GM18511 (cell line): ENCODE measurements at regions not wholly inside any gene's neighbourhood (a gene's known extent, or its start where the extent isn't known, plus 50 kb on each side); places are given as distances from the start of the nearest gene placed in this dataset.
"Not testable (repeated sequence)": the region's sequence is repeated elsewhere in the genome, so short reads cannot be mapped to it uniquely, and the experiment has no call there.

ENCODE experiments used
- ATAC-seq: cut with Tn5 transposase; IDR thresholded peaks from one replicate; pipeline ENCODE4 v1.9.1; 2021; ENCODE audit warnings: mild to moderate bottlenecking, moderate library complexity; ENCODE audit not compliant: unreplicated experiment

DNA sequence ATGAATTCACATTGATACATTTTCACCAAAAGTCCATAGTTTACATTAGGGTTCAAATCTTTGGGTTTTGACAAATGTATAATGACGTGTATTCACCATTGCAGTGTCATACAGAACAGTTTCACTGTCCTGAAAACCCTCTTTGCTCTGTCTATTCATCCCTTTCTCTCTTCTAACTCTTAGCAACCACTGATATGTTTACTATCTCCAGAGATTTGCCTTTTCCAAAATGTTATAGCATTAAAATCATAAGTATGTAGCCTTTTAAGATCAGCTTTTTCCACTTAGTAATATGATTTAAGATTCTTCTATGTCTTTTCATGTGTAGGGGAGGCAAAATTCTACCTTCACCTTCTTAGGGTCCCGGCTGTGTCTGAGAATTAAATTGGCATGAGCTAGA is 203.8 kb downstream of the TPRG1 start:
- no peak for ATAC-seq

DNA sequence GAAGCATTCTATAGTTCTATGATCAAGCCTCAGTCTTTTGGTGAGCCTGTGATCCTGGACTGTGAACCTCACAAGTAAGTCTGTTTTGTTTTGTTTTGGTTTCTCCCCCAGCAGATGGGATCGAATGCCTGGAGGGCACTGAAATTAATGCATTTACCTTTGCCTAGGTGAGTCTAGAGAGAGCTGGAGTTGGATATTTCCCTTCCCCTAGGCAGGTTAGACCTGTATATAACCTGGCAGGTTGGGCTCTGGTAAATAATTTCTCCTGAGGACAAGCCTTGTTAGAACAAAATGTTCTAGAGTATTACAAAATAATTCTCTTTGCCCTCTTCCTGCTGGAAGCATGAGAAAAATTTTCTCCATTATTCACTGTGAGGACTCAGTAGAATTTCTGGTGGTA is 211.9 kb downstream of the TPRG1 start:
- no peak for ATAC-seq

DNA sequence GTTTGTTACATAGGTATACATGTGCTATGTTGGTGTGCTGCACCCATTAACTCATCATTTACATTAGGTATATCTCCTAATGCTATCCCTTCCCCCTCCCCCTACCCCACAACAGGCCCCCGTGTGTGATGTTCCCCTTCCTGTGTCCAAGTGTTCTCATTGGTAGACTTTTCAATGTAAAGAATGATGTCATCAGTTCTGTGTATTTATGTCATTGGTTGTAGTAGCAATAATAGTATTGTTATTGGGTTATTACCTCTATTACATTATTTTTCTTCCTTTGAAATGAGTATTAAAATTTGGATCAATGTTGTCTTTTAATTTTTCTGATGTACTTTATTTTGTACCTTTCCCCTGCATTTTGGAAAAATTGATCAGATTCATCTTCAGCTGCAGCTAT is 214.1 kb downstream of the TPRG1 start:
- ATAC-seq: not testable (repeated sequence)

DNA sequence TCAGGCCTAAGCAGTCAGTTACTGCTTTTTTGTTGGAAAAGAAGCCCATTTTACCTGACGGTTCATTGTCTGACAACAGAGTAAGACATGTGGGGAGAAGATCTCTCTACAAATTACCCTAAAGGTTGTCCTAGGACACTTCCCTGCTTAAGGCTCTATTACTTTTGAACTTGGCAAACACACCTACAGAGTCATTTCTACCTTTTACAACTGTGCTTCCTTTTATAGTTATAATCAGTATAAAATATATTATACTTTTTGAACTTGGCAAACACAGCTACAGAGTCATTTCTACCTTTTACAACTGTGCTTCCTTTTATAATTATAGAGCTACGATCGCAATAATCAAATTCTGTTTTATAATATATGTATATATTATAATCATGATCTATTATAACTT is 215.0 kb downstream of the TPRG1 start:
- ATAC-seq: no peak

DNA sequence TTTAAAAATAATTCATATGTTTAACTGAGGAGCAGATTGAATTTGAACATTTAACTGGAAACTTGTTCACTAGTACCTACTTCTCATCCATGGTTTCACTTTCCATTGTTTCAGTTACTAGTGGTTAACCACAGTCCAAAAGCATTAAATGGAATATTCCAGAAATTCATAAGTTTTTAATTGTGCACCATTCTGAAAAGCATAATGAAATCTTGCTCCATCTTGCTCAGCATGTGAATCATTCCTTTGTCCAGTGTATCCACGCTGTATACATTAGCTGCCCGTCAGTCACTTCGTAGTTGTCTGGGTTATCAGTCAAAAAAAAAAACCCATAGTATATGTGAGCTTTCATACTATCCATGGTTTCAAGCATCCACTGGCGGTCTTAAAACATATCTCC is 217.6 kb downstream of the TPRG1 start:
- no peak for ATAC-seq

DNA sequence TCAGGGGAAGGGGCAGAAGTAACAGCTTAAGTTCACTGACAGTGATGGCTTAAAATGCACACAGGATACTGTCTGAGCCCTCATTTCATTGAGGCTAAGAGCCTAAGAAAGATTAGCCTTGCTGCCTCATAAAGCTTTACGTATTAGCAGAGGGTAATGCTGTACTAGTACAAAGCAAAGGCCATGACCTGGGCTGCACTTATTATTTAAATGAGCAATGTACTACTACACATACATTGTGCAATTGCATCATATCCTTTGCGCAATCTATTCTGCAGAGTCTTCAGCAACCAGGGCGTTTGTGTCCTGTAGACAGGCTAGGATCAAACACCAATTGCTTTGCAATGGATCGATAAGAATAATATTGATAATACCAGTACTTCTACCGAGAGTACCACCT is 221.8 kb downstream of the TPRG1 start:
- no peak for ATAC-seq

DNA sequence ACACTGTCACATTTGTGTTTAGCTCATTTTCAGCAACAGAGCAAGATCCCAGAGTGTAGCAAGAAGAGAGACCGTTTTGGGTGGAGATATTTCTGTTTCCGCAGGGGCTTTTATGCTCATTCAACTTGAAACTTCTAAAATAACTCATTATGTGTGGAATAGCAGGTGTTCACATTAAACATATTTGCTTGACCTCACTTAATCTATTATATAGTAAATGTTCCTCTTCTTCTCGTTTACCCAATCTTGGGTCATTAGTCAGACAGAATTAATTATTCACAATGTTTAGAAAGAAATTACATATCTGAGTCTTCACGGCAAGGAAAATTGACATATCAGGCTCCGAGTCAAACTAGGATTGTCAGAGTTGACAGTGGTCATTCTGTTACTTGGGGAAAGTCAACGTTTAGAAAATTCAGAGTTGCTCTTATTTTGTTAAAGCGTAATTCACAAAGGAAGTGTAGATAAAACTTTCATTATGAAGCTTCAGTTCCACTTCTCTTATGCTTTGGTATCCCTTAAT is 222.9 kb downstream of the TPRG1 start:
- ATAC-seq: peak; percentile 85

DNA sequence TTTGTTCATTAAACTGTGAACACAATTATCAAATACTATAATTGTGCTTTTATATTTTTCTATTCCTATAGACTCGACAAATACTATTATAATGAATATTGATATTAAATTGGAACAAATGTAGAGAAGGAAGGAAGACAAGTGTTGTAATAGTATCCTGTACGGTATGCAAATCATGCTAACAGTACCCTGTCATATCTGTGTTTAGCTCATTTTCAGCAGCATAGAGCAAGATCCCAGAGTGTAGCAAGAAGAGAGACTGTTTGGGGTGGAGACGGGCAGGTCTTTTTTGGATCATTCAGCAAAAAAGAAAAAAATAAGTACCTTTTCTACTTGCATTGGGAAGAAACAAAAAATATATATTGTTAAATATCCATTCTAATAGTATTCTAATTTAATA is 224.1 kb downstream of the TPRG1 start:
- ATAC-seq: no peak

DNA sequence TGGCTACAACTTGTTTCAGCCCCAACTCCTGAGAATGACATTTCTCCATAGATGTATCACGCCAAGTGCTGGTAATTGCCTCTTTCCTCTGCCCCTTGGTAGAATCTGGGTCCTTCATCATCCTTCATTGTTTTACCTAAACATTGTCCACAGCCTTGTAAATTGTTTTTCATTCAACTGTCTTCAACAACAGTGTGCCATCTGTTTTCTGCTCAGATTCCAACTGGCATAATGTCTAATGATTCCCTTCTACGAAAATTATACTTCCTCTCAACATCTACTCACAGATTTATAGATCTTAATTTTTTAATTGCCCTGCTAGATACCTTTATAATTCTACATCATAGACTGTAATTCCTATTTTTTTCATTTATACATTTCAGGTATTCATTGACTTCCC is 226.9 kb downstream of the TPRG1 start:
- no peak for ATAC-seq

DNA sequence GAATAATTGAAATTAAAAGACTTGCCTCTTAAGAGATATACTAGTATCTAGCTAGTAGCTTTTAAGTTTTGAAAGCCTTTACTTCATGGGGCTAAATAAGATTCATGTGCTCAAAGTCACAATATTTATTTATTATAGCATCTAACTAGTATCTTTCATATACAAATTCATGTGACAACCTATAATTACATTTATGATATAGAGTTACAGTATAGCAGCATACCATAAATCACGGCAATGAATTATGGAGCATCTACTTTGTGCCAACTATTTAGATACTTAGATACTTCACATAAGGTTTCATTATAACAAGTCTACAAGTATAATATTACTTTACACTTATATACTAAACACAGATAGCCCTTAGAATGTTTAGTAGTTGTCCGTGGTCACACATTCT is 229.4 kb downstream of the TPRG1 start:
- ATAC-seq: no peak

DNA sequence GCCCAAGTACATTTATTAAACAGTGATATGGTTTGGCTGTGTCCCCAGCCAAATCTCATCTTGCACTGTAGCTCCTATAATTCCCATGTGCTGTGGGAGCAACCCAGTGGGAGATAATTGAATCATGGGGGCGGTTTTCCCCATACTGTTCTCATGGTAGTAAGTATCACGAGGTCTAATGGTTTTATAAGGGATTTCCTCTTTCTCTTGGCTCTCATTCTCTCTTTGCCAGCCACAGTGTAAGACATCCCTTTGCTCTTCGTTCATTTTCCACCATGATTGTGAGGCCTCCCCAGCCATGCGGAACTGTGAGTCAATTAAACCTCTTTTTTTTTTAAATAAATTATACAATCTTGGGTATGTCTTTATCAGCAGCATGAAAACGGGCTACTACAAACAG is 228.0 kb upstream of the TP63 start:
- no peak for ATAC-seq

DNA sequence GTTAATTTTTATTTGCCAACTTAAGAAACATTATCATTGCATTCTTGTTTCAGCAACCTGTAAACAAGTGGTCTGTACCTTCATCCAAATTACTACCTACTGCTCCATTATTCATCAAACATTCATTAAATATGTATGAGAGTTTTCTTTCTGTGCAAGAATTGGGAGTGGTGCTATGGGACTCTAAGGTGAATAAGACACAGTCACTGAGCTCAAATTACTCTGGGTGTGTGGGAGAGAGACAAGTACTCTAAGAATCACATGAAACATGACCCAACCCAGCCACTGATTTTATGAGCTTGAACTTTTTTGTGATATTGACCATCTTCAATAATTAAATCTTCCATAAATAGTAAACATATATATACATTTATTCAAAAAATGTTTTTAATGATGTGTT is 227.2 kb upstream of the TP63 start:
- no peak for ATAC-seq

DNA sequence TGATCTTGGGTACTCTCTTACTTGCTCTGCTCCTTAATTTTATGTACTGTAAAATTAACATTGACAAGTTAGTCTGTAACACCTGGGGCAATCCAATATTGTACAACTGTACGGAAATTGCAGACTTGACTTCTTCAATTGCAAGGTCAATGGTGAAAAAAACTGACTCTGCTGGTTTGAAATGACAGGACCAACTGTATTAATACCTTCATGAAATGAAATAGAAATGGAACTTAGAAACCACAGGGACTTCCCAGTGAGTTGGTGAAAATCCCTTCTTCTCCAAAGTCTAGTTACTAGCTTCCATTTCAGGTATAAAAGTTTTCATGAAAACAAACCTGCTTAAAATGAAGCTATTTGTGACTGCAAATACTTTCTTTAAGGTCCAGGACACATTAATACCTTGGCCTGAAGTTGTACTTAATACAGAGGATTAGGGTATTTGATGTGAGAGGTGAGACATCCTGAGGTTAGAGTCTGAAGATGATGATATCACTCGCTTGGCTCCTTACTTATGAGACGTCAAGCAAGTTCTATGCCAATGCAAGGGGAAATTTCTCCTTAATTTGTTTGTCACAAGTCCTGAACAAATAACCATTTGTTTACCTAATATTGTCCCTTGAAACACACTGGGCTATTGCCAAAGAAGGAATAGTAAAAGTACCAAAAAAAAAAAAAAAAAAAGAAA is 226.2 kb upstream of the TP63 start:
- ATAC-seq: peak; percentile 72

DNA sequence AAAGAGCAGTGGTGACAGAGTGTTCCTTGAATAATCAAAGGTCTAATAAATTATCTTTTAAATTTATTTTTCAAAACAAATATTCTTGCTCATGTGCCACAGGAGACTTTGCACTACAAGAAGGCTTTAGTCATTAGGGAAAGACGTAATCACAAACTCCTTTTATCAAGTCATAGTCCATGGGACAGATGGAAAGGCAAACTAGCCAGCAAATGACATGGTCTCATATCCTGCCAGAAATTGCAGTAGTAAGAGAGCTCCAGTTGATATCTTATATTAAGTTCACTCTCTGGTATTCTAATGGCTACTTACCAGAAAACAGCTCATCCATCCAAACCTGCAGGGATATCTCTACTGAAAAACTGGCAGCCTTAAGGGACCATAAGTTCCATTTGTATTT is 225.0 kb upstream of the TP63 start:
- ATAC-seq: no peak

DNA sequence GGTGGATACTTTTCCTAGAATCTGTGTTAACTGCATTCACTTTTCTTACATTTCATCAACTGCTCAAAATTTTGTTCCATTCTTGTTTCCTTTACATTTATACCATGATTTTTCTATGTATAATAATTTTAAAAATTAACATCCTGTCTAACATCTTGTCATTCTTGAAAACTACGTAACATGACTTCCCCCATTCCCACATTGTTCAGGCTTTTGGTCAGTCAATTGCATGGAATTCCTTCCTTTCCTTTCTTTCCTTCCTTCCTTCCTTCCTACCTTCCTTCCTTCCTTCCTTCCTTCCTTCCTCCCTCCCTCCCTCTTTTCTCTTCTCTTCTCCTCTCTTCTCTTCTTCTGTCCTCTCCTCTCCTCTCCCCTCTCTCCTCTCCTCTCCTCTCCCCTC is 220.7 kb upstream of the TP63 start:
- no peak for ATAC-seq

DNA sequence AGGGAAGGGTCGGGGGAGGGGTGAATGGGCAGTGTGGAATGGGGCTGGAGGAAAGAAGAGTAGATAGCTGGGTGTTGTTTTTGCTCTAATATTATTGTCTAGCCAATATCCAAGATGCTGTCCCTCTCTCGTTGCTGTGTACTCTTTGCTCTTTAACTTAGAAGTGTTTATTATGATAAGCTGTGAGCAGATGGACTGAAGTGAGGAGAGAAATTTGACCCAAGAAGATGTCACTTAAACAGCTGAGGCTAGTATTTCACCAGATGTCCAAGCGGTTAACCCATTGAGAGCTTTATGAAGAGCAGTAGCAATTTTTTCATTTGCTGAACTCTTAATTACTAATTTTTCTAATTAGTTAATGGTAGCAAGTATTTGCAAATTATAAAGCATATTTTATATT is 212.2 kb upstream of the TP63 start:
- no peak for ATAC-seq

DNA sequence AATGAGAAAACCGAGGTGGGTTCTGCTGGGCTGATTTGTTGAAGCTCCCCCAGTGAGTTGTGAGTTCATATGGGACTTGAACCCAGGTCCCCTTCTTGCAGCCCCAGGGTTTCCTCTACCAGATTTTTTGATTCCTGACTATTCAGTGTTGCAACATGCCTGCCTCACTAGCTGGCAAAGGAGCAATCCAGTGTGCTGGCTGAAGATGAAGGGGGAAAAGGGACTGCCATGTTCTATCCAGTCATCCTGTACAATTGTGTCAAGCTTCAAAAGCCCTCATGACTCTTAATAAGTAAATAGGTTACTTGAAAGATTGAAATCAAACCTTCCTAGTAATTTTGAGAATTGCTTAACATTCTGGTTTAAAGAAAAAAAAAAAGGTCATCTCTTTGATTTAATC is 211.5 kb upstream of the TP63 start:
- ATAC-seq: no peak

DNA sequence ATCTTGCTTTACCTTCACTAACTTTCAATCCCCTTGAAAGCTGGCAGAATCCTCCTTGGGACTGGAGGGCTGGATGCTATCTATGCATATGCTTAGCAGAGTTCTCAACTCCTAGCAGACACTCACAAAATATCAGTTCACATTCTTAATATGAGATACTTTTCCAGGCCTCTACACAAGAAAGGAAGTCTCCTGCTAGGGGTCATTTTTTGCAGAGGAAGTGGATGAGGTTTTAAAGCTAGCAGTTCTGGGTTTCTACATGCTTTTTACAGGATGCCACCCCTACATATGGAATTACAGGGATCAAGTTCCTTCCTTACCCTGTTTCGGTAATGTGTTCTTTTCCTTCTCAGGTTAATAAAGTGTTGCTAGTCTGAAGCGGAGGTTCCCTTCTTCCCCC is 206.3 kb upstream of the TP63 start:
- ATAC-seq: no peak

DNA sequence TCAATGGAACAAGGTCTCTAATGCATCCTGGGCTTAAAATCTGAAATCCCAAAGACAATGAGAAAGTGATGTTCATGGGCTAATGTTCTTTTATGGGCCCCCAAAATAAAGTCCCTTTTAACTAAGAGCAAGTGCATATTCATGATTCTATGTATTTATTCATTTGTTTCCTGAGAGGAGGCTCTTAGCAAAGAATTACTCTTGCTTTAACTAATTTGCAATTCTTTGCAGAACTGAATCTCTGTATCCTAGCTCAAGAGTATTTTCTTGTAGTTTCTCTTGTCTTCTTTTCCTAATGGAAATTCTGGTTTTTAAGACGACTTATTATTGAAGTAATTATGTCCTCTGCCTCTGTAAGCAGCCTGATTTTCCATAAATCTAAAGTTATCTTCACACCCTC is 202.2 kb upstream of the TP63 start:
- ATAC-seq: no peak

DNA sequence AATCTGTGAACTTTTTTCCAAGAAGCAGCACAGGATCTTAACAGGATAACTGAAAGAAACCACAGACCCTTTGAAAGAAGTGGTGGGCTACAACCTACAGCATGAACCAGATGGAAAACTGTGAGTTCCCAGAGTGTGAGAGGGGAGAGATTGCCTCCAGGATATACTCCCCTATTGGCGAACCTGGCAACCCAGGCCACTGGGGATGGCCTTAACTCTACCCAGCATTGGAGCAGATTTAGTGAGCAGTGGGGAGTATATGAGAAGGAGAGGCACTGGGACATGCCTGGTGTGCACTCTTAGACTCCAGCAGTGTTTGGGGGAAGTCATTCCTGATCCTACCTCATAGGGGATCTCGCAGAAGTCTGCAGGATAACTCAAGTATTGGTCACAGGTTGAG is 201.0 kb upstream of the TP63 start:
- ATAC-seq: no peak

DNA sequence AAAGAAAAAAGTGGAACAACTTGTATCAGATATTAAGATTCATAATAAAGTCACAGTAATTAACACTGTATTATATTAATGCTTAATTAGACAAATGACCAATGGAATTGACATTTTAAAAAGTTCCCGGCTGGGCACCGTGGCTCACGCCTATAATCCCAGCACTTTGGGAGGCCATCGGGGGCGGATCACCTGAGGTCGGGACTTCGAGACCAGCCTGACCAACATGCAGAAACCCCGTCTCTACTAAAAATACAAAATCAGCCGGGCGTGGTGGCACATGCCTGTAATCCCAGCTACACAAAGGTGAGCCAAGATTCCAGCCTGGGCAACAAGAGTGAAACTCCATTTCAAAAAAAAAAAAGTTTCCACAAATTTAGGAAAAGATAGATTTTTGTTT is 188.9 kb upstream of the TP63 start:
- ATAC-seq: not testable (repeated sequence)

DNA sequence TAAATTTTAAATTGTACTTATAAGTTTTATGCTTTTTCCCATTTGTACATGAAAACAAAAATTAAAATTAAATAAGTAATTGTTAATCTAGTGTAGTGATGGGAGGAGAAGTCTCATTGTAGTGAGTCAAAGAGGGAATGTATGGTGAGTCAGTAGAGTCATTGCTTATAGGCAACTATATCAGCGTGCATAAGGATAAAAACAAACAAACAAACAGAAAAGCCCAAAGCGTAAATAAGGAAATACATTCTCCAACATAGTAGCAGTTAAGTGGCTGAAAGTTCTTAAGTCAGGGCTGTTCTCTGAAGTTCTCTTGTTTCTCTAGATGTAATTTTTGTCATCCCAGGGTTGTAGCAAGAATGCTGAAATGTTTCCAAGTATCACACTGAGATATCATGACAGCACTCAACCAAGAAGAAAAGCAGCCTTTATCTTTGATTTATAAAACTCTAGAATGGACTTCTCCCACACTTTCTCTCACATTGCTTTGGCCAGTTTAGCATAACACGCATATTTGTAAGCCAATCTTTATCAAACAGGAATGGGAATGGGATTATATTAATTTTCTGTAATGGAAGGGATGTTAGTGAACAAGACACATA is 184.1 kb upstream of the TP63 start:
- no peak for ATAC-seq

DNA sequence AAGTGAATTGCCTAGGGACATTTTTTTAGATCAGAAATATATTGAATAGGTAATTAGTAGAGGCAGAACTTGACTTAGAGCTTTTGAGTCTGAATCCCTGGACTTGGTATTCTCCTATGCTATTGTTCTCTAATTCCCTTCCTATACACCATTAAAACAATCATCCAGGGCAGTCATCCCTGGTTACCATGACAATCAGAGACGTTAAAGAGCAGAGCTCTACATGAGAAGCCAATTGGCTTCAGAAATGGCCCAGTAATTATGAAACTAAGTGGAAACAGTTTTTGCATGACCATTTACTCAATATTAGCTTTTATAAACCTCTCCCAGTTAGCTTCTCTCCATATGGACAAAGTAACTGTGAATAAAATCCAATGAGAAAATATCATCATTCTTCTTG is 182.1 kb upstream of the TP63 start:
- ATAC-seq: no peak
